Sigmoid colon (tissue), 4 donors: ENCODE measurements at regions not wholly inside any gene's neighbourhood (a gene's known extent, or its start where the extent isn't known, plus 50 kb on each side); places are given as distances from the start of the nearest gene placed in this dataset.

Source experiments
- EP300 ChIP-seq, 4 donors: sonication (generic); formaldehyde crosslinking; IDR thresholded peaks; one replicate each; pipeline ENCODE4 v1.6.1; 2017; ENCODE audit warnings: antibody characterized with exemption in 4 of 4
- POLR2A ChIP-seq, 2 donors: fragments of 450-650 bp; IDR thresholded peaks; one replicate each; pipeline ENCODE4 v1.6.1; 2016; ENCODE audit warnings: antibody characterized with exemption in 2 of 2, mild to moderate bottlenecking in 2 of 2, moderate library complexity in 2 of 2
- POLR2AphosphoS5 ChIP-seq, 4 donors: sonication (generic); formaldehyde crosslinking; IDR thresholded peaks; one replicate each; pipeline ENCODE4 v1.6.1; 2017; ENCODE audit warnings: antibody characterized with exemption in 4 of 4
- TF ChIP-seq, protein P1 (sequence below), 4 experiments: fragments of 450-650 bp in 3 of 4; fragments of 200-600 bp in 1 of 4; IDR thresholded peaks; one replicate each; pipeline ENCODE4 v1.5.1; 2016 to 2019; ENCODE audit warnings: antibody characterized with exemption in 4 of 4, mild to moderate bottlenecking in 3 of 4, moderate library complexity in 2 of 4

DNA sequence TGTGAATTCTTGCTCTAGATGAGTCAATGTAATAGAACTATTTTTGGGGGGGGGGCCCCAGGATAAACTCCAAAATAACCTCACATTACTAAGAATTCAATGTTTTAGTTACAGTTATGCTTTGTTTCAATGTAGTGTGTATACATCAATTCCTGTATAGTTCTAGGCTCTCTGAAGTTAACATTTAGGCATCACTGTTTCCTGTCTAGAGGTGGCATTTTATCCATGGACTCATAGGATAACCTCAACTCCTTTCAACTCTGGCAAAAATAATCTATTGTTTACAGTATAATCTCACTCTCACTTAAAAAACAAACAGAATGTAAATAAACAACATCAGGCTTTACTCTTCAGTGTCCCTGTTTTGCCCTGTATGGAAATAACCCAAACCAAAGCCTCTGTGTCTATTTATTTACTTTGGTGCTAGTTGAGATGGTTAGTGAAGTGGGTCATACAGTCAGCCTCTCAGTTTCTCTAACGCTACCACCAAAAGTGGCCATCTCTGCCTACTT, 79.3 kb upstream of the MMADHC start:
- TF ChIP-seq, protein P1, sequence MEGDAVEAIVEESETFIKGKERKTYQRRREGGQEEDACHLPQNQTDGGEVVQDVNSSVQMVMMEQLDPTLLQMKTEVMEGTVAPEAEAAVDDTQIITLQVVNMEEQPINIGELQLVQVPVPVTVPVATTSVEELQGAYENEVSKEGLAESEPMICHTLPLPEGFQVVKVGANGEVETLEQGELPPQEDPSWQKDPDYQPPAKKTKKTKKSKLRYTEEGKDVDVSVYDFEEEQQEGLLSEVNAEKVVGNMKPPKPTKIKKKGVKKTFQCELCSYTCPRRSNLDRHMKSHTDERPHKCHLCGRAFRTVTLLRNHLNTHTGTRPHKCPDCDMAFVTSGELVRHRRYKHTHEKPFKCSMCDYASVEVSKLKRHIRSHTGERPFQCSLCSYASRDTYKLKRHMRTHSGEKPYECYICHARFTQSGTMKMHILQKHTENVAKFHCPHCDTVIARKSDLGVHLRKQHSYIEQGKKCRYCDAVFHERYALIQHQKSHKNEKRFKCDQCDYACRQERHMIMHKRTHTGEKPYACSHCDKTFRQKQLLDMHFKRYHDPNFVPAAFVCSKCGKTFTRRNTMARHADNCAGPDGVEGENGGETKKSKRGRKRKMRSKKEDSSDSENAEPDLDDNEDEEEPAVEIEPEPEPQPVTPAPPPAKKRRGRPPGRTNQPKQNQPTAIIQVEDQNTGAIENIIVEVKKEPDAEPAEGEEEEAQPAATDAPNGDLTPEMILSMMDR (IDR thresholded peaks at IDR 0.05) = no peak
- TF ChIP-seq POLR2A (IDR thresholded peaks at IDR 0.05) = no peak
- TF ChIP-seq POLR2AphosphoS5 (IDR thresholded peaks at IDR 0.05) = no peak
- TF ChIP-seq EP300 (IDR thresholded peaks at IDR 0.05) = no peak
